Transverse colon (tissue), 4 donors: ENCODE measurements at regions not wholly inside any gene's neighbourhood (a gene's known extent, or its start where the extent isn't known, plus 50 kb on each side); places are given as distances from the start of the nearest gene placed in this dataset.

Experiments used
- POLR2AphosphoS5 ChIP-seq, 3 donors: sonication (generic); formaldehyde crosslinking; IDR thresholded peaks; one replicate each; pipeline ENCODE4 v1.6.1; 2016; ENCODE audit warnings: antibody characterized with exemption in 3 of 3
- TF ChIP-seq, protein P1 (sequence below), 5 experiments: fragments of 200-600 bp in 3 of 5; fragments of 450-650 bp in 2 of 5; sonication (generic) in 3 of 5; IDR thresholded peaks; 1 replicate in 2 of 5; 2 replicates in 3 of 5; pipeline ENCODE4 v1.5.1; 2016 to 2017; ENCODE audit warnings: antibody characterized with exemption in 5 of 5, inconsistent platforms in 3 of 5, mild to moderate bottlenecking in 2 of 5, moderate library complexity in 1 of 5

DNA sequence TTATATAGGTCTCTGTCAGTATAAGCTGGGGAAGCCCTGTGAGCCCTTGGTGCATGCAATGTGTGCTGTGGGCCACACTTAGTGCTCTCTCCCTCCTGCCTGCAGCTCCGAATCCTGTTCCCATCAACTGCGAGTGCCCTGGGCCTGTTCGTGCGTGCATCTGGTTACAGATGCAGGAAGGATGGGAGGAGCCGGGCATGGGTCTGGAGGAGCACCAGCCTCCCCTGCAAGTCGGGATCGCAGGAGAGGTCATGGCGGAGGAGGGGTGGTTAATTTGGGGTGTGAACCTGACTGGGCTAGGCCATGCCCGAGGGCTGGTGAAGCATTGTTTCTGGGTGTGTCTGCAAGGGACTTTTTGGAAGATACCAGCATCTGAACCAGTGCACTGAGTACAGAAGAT lies 274.6 kb upstream of the IRX4 start:
- TF ChIP-seq, protein P1, sequence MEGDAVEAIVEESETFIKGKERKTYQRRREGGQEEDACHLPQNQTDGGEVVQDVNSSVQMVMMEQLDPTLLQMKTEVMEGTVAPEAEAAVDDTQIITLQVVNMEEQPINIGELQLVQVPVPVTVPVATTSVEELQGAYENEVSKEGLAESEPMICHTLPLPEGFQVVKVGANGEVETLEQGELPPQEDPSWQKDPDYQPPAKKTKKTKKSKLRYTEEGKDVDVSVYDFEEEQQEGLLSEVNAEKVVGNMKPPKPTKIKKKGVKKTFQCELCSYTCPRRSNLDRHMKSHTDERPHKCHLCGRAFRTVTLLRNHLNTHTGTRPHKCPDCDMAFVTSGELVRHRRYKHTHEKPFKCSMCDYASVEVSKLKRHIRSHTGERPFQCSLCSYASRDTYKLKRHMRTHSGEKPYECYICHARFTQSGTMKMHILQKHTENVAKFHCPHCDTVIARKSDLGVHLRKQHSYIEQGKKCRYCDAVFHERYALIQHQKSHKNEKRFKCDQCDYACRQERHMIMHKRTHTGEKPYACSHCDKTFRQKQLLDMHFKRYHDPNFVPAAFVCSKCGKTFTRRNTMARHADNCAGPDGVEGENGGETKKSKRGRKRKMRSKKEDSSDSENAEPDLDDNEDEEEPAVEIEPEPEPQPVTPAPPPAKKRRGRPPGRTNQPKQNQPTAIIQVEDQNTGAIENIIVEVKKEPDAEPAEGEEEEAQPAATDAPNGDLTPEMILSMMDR (IDR thresholded peaks at IDR 0.05), result no peak
- no peak for TF ChIP-seq POLR2AphosphoS5 (IDR thresholded peaks at IDR 0.05)
